ENCODE measurements at regions not wholly inside any gene's neighbourhood (a gene's known extent, or its start where the extent isn't known, plus 50 kb on each side); places are given as distances from the start of the nearest gene placed in this dataset.
"Not testable (repeated sequence)": the region's sequence is repeated elsewhere in the genome, so short reads cannot be mapped to it uniquely, and the experiment has no call there.

GRCh38 chr2:62654876-62655359, 50.6 kb upstream of the EHBP1 start:
- no peaks in the 10 kb centered on the region for H3K4me1 ChIP-seq (ENCODE audit: control insufficient read depth, insufficient read depth, low read length)
- no peaks in the 10 kb centered on the region for H3K27me3 ChIP-seq (ENCODE audit: control insufficient read depth, insufficient read depth, low read length)
- no CpG with 5 or more reads among the region's 3 CpGs for WGBS (ENCODE audit: insufficient coverage, insufficient read length)
- no peak for DNase-seq (ENCODE audit: low read depth, low spot score)
- H3K9me3 ChIP-seq (ENCODE audit: control insufficient read depth, insufficient read depth, low read length) = no peaks in the 10 kb centered on the region
- no peak overlapping the region for H3K4me3 ChIP-seq (ENCODE audit: low read length)
- no peaks in the 10 kb centered on the region for H3K36me3 ChIP-seq (ENCODE audit: control insufficient read depth, insufficient read depth, low read length)
- H3K27ac ChIP-seq (ENCODE audit: low read length) = no peak overlapping the region

GRCh38 chr2:62654423-62654791, 51.1 kb upstream of the EHBP1 start:
- Histone ChIP-seq H3K4me3 (ENCODE audit: low read length) (no peak overlapping the region), H3K27ac (ENCODE audit: low read length) (no peak overlapping the region), H3K9me3 (ENCODE audit: control insufficient read depth, insufficient read depth, low read length) (no peaks in the 10 kb centered on the region), H3K27me3 (ENCODE audit: control insufficient read depth, insufficient read depth, low read length) (no peaks in the 10 kb centered on the region), H3K4me1 (ENCODE audit: control insufficient read depth, insufficient read depth, low read length) (no peaks in the 10 kb centered on the region), H3K36me3 (ENCODE audit: control insufficient read depth, insufficient read depth, low read length) (no peaks in the 10 kb centered on the region)
- no CpG with 5 or more reads among the region's 3 CpGs for WGBS (ENCODE audit: insufficient coverage, insufficient read length)
- DNase-seq (ENCODE audit: low read depth, low spot score) = no peak

GRCh38 chr2:62653582-62654422, 51.7 kb upstream of the EHBP1 start:
- H3K27me3 ChIP-seq (ENCODE audit: control insufficient read depth, insufficient read depth, low read length) = no peaks in the 10 kb centered on the region
- H3K4me1 ChIP-seq (ENCODE audit: control insufficient read depth, insufficient read depth, low read length) = no peaks in the 10 kb centered on the region
- no peaks in the 10 kb centered on the region for H3K36me3 ChIP-seq (ENCODE audit: control insufficient read depth, insufficient read depth, low read length)
- DNase-seq (ENCODE audit: low read depth, low spot score) = no peak
- H3K27ac ChIP-seq (ENCODE audit: low read length) = no peak overlapping the region
- H3K4me3 ChIP-seq (ENCODE audit: low read length) = no peak overlapping the region
- WGBS (ENCODE audit: insufficient coverage, insufficient read length) = no CpG with 5 or more reads among the region's 5 CpGs
- no peaks in the 10 kb centered on the region for H3K9me3 ChIP-seq (ENCODE audit: control insufficient read depth, insufficient read depth, low read length)

GRCh38 chr2:62649087-62649486, 56.4 kb upstream of the EHBP1 start:
- H3K4me1 ChIP-seq (ENCODE audit: control insufficient read depth, insufficient read depth, low read length); H3K27me3 ChIP-seq (ENCODE audit: control insufficient read depth, insufficient read depth, low read length); H3K36me3 ChIP-seq (ENCODE audit: control insufficient read depth, insufficient read depth, low read length); DNase-seq (ENCODE audit: low read depth, low spot score); H3K9me3 ChIP-seq (ENCODE audit: control insufficient read depth, insufficient read depth, low read length); H3K27ac ChIP-seq (ENCODE audit: low read length); H3K4me3 ChIP-seq (ENCODE audit: low read length): not testable (repeated sequence)
- no CpG with 5 or more reads among the region's 2 CpGs for WGBS (ENCODE audit: insufficient coverage, insufficient read length)

GRCh38 chr2:62643100-62643471, 62.4 kb upstream of the EHBP1 start:
- Histone ChIP-seq H3K27ac (ENCODE audit: low read length) (no peak overlapping the region), H3K27me3 (ENCODE audit: control insufficient read depth, insufficient read depth, low read length) (no peaks in the 10 kb centered on the region), H3K9me3 (ENCODE audit: control insufficient read depth, insufficient read depth, low read length) (no peaks in the 10 kb centered on the region), H3K4me3 (ENCODE audit: low read length) (no peak overlapping the region), H3K36me3 (ENCODE audit: control insufficient read depth, insufficient read depth, low read length) (no peaks in the 10 kb centered on the region), H3K4me1 (ENCODE audit: control insufficient read depth, insufficient read depth, low read length) (no peaks in the 10 kb centered on the region)
- no CpG with 5 or more reads among the region's 4 CpGs for WGBS (ENCODE audit: insufficient coverage, insufficient read length)
- no peak for DNase-seq (ENCODE audit: low read depth, low spot score)

- Histone ChIP-seq H3K27ac (ENCODE audit: low read length) (no peak overlapping the region), H3K9me3 (ENCODE audit: control insufficient read depth, insufficient read depth, low read length) (no peaks in the 10 kb centered on the region), H3K36me3 (ENCODE audit: control insufficient read depth, insufficient read depth, low read length) (no peaks in the 10 kb centered on the region), H3K4me1 (ENCODE audit: control insufficient read depth, insufficient read depth, low read length) (no peaks in the 10 kb centered on the region), H3K4me3 (ENCODE audit: low read length) (no peak overlapping the region), H3K27me3 (ENCODE audit: control insufficient read depth, insufficient read depth, low read length) (no peaks in the 10 kb centered on the region)
- no CpG with 5 or more reads among the region's 2 CpGs for WGBS (ENCODE audit: insufficient coverage, insufficient read length)
- no peak for DNase-seq (ENCODE audit: low read depth, low spot score)
These were observed 62.9 kb upstream of the EHBP1 start for GRCh38 chr2:62642429-62643099.

GRCh38 chr2:62641936-62642335, 63.6 kb upstream of the EHBP1 start:
- Histone ChIP-seq H3K27ac (ENCODE audit: low read length) (no peak overlapping the region), H3K27me3 (ENCODE audit: control insufficient read depth, insufficient read depth, low read length) (no peaks in the 10 kb centered on the region), H3K4me1 (ENCODE audit: control insufficient read depth, insufficient read depth, low read length) (no peaks in the 10 kb centered on the region), H3K36me3 (ENCODE audit: control insufficient read depth, insufficient read depth, low read length) (no peaks in the 10 kb centered on the region), H3K4me3 (ENCODE audit: low read length) (no peak overlapping the region), H3K9me3 (ENCODE audit: control insufficient read depth, insufficient read depth, low read length) (no peaks in the 10 kb centered on the region)
- 100% methylated on average over 1 of the region's 4 CpGs for WGBS (ENCODE audit: insufficient coverage, insufficient read length)
- DNase-seq (ENCODE audit: low read depth, low spot score) = no peak

GRCh38 chr2:62641410-62641843, 64.1 kb upstream of the EHBP1 start:
- WGBS (ENCODE audit: insufficient coverage, insufficient read length) = no CpG with 5 or more reads among the region's 1 CpG
- H3K27ac ChIP-seq (ENCODE audit: low read length) = no peak overlapping the region

GRCh38 chr2:62631160-62632085, 74.1 kb upstream of the EHBP1 start:
- Histone ChIP-seq H3K9me3 (ENCODE audit: control insufficient read depth, insufficient read depth, low read length) (no peaks in the 10 kb centered on the region), H3K4me1 (ENCODE audit: control insufficient read depth, insufficient read depth, low read length) (no peaks in the 10 kb centered on the region), H3K36me3 (ENCODE audit: control insufficient read depth, insufficient read depth, low read length) (no peaks in the 10 kb centered on the region), H3K27me3 (ENCODE audit: control insufficient read depth, insufficient read depth, low read length) (no peaks in the 10 kb centered on the region), H3K27ac (ENCODE audit: low read length) (no peak overlapping the region), H3K4me3 (ENCODE audit: low read length) (no peak overlapping the region)
- DNase-seq (ENCODE audit: low read depth, low spot score) = no peak
- WGBS (ENCODE audit: insufficient coverage, insufficient read length) = no CpG with 5 or more reads among the region's 5 CpGs

More at GRCh38 chr2:62641410-62641843, 64.1 kb upstream of the EHBP1 start:
- H3K4me1 ChIP-seq (ENCODE audit: control insufficient read depth, insufficient read depth, low read length) = no peaks in the 10 kb centered on the region
- no peaks in the 10 kb centered on the region for H3K36me3 ChIP-seq (ENCODE audit: control insufficient read depth, insufficient read depth, low read length)
- no peak overlapping the region for H3K4me3 ChIP-seq (ENCODE audit: low read length)
- no peaks in the 10 kb centered on the region for H3K27me3 ChIP-seq (ENCODE audit: control insufficient read depth, insufficient read depth, low read length)
- no peaks in the 10 kb centered on the region for H3K9me3 ChIP-seq (ENCODE audit: control insufficient read depth, insufficient read depth, low read length)
- DNase-seq (ENCODE audit: low read depth, low spot score) = no peak

- not testable (repeated sequence) for H3K36me3 ChIP-seq (ENCODE audit: control insufficient read depth, insufficient read depth, low read length); H3K27ac ChIP-seq (ENCODE audit: low read length); H3K4me3 ChIP-seq (ENCODE audit: low read length); H3K9me3 ChIP-seq (ENCODE audit: control insufficient read depth, insufficient read depth, low read length); H3K27me3 ChIP-seq (ENCODE audit: control insufficient read depth, insufficient read depth, low read length); DNase-seq (ENCODE audit: low read depth, low spot score); H3K4me1 ChIP-seq (ENCODE audit: control insufficient read depth, insufficient read depth, low read length)
- WGBS (ENCODE audit: insufficient coverage, insufficient read length) = no CpG with 5 or more reads among the region's 28 CpGs
These were observed 75.3 kb upstream of the EHBP1 start for GRCh38 chr2:62630206-62630605.
